HG02938 (cell line): ENCODE measurements at regions not wholly inside any gene's neighbourhood (a gene's known extent, or its start where the extent isn't known, plus 50 kb on each side); places are given as distances from the start of the nearest gene placed in this dataset.

ENCODE experiments used
- ATAC-seq: cut with Tn5 transposase; IDR thresholded peaks from one replicate; pipeline ENCODE4 v1.9.1; 2021; ENCODE audit warnings: mild to moderate bottlenecking, moderate library complexity; ENCODE audit not compliant: unreplicated experiment

DNA sequence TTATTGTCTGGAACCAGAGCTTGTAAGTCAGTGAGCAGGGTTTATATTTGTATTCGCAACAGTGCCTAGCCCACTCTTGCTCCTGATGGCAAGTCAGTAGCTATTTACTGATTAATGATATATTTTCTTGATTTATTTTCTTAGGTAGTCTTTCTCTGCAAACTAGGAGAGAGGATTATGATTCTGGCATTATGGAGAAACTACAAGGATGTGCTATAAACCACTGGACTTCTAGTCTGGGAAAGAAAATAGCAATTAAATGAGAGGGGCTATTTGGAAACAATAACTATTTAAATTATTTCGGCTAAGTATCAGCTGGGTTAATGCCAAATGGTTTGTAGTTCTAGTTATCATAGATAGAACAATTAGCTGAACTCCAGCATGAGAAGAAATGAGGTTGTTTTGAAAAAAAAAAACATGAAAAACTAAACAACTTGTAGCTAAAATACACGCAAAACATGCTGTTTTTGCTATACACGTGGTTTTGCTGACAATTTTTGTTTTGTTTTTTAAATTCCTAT, 304.9 kb upstream of the TCF21 start:
- no peak for ATAC-seq

DNA sequence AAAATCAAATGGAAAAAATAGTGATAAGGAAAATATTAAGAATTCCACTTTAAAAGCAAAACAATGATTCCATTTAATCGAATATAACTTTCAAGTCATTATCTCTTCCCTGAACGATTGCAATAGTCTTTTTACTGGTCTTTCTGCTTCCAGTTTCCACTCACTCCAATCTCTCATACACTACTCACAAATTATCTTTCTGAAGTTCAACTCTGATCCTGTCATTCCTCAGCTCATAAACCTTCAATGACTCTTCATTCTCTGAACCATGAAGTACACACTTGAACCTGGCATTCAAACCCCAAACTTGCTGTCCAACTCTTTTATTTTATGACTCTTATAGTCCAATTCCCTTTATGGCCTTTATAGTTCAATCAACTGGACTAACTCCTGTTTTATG, 304.1 kb upstream of the TCF21 start:
- ATAC-seq = no peak

DNA sequence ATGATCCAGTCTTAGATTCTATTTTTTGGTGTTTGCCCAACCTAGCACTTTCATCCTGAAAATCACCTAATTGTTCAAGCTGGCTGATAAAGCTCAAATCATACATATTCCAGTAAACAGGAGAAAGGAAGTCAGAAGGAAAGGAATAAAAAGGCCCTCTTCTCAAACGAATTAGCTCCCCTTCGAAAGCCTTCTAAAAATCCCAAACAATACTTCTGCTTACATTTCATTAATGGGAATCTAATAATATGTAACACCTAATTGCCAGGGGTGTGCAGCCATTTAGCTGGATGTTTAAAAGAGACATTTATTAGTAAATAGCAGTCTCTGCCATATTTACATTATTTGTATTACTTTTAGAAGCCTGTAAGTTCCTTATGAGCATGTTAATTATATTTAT, 302.9 kb upstream of the TCF21 start:
- ATAC-seq = no peak

DNA sequence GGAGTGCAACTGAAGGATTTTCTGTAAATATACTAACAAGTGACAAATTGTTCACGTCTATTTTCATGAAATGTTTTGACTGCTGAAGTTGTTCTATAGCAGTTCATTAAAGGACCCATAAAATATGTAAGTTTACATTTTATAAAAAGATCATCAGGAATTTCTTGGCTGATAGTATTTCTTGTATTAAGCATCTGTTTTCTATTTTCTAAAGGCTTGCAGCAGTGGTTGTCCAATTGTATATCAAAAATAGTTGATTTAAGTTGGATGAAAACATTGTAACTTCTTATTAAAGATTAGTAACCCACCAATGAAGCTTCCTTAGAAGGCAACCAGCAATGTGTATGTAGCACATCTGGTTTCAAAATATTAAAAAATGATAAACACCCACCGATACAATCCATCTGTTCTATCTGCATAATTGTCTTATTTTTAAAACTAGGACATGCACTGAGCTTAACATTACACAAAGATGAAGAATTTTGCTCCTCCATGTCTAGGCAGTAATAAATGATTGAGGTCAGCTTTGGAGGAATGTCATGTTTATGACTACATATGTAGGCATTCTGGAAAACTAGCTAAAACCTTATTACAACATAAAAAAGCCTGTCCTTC, 301.3 kb upstream of the TCF21 start:
- ATAC-seq = no peak

DNA sequence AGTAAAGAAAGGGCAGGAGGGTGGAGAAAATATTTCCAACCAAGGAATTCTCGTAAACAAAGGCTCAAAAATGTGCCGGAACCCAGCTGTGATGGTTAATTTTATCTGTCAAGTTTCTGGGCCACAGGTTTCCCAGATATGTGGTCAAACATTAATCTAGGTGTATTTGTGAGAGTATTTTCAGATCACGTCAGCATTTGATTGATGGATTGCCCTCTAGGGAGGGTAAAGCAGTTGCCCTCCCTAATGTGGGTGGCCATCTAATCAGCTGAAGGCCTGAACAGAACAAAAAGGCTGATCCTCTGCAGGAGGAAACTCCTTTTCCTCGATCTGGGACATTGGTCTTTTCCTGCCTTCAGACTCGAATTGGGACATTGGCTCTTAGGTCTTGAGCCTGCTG, 298.7 kb upstream of the TCF21 start:
- ATAC-seq = no peak

DNA sequence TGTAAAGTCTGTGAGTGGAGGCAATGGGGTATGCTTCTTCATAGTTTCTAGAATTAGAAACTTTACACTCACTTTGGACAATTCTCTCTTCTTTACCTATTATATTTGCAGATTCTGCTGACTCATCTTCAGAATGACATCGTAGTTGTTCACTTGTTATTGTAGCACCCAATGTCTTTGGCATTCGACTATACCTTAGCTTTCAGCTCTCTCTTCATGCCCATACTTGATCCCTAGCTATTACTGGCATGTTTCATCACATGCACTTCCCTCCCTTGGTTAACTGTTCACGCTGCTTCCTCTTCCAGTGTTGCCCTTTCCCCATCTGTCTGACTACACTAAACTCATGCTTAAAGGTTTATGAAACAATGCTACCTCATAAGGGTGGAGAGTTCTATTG, 298.1 kb upstream of the TCF21 start:
- ATAC-seq = no peak

DNA sequence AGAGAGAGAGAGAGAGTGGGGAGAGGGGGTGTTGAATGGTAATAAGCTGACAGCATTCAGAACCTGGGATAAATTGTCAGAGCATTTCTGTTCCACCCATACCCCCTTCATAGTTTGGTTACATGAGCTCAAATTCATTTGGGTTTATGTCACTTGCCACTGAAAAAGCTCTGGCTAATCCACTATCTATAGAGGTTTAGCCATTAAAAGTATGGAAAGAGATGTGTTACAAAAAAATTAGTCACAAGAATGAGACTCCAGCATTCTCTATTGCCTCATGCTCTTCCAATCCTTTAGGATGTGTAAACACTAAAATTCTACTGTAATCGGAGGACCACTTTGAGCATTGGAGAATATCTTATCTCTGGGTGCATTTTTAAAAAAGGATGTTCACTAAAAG, 297.6 kb upstream of the TCF21 start:
- ATAC-seq = no peak

DNA sequence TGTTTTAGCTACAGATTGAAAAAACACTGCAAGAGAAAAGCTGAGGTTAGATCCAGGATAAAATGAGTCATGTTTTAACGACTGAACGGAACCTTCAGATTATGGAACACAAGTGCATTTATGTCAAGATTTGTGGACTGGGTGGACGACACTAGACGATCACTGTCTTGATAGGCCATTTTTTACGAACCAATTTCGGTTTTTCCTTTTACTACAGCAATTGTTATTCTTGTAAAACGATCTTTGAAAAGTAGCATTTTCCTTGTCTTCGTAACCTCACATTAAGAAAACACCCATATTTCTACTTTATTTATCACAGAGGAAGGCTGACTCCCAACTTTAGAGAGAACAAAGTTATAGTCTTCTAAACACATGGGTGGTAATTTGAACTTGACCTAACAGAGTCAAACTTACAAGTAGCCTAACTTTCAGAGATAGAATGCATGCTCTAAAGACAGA, 294.2 kb upstream of the TCF21 start:
- no peak for ATAC-seq

DNA sequence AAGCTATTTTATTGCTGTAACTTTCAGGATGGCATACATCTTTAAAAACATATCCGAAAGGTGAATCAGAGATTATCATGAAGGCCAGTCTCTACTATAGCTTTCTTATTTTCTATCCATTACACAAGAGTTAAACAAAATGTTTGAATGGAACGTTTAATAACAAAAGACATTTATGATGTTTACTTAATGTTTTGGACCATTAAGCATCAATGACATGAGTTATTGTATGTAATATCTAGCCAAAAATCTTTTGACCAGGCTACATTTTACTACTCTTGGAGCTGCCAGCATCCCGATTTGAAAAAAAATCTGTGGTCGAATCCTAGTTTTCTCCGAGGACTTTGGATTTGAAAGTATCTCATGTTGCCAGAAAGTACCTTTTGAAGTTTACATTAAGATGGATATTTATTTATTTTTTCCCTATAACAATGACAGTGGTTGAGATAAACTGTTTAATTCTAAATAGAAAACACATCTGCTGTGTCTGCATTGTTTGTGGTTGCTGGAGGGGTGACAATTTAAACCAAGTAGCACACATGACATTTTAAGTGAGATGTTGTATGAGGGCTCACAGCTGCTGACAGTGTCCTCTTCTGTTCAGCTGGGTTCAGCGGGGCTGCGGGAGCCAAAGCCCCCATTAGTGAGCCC, 293.7 kb upstream of the TCF21 start:
- no peak for ATAC-seq

DNA sequence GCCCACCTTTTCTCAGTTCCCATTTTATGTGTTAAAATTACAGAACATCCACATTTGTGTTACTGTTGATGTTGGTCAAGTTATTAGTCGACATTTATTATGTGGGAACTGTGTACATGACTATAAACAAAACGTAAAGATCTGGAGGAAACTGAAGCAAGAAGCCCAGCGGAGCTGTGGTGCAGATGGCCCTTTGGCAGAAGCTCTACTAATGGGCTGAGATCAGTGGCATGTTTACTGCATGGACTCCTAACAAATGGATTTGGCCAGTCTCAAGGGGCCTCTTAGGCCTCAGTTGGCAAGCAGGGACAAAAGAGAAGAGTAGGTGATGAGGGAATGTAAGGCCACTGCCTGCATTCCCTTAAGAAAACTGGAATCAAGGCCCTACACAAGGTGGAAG, 282.1 kb upstream of the TCF21 start:
- ATAC-seq = no peak

DNA sequence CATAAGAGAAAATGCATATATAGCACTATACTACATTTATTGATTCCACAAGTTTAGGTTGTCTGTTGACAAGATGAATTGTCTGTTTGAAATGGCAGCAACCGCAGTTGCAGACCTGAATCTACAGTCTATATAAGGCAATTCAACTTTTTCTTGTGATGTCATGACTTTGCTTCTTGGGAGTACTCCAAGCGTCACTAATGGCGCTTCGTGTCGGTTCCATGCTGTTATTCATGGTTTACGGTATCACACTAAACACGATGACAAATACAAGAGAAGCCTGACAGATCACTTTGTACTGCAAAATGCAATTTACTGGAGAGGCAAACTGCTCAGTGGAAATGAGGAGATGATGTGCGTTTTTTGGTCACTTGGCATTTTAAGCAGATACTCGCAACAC, 280.3 kb upstream of the TCF21 start:
- ATAC-seq = no peak

DNA sequence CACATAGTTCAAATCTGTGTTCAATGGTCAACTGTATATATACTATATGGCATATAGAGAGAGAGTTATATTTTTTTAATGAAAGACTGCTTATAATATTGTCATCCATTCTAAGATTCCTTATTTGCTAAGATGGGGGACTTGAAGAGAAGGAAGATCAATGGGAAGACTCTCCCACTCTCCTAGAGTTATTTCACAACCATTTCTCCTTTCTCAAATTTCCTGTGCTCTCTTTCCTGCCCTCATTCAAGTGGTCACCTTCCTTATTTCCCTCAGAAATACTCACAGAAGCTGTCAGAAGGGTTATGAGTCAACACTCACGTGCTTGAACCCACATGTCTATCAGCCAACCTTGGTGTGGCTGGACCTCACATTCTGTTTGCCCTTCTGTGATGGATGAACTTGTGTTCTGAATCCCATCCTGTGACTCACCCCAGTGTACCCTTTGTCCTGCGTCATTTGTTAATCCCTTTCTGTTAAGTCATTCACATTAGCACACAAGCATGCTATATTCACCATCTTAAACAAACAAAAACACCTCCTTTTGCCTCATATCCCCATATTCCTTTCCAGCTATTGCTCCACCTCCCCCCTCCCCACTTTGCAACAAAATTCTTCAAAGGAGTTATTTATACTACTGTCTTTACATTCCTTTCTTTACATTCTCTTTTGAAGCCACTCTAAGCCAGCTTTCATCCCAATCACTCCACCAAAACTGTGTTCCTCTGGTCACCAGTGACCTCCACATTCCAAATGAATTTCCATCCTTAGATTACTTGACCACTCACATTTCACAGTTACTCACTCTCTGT, 279.3 kb upstream of the TCF21 start:
- no peak for ATAC-seq

DNA sequence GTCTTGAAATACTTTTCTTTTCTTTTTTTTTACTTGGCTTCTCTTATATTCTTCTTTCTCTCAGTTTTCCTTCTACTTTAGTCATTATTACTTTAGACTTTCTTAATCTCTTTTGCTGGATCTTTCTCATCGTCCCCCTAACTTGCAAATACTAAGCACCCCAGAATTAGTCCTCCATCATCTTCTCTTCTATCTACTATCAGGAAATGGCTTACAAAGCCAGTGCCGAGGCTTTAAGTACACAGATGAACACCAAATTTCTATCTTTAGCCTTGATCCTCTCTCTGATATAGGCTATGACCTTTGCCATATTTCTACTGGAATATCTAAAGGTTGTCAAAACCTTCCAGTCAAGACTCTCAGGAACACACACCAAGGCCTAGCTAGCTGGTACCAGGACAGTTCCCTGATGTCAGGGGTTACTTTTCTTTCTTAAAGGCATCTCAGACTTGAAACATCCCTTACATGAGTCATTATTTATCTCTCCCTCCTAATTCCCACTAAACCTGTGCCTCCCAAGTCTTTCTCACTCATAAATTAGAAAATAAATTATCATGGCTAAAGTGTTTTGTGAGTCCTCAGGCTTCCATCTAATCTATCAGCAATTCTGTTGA, 278.6 kb upstream of the TCF21 start:
- no peak for ATAC-seq

DNA sequence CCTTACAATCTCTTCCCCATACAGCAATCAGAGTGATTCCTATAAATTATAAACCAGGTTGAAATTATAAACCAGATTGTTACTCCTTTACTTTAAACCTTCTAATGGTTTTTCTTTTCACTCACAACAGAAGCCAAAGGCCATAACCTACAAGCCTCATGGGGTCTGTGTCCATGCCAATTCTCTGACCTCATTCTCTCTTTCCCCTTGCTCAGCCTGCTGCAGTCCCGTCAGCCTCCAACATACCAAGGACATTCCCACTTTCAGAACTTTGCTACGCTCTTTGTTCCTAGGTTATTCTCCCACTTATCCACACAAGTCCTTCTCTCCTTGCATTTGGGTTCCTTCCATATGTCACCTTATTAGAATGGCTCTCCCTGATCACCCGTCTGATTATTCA, 277.9 kb upstream of the TCF21 start:
- ATAC-seq = no peak

DNA sequence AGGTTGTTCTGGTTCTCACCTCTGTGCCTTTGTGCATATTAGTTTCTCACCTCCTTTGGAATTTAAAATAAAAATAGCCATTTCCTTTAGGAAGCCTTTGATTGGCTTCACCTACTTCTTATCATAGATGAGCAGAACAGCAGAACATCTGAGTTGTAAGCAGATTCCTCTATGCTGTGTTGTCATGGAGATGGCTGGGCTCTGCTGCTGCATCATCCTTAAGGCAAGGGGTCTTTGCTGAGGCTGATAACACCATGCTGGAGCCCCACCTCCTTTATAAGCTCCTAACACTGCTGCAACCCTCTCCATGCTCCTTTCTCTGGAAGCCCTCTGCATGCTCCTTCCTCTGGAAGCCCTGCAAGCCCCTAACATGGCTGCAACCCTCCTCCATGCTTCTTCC, 276.5 kb upstream of the TCF21 start:
- ATAC-seq = no peak

DNA sequence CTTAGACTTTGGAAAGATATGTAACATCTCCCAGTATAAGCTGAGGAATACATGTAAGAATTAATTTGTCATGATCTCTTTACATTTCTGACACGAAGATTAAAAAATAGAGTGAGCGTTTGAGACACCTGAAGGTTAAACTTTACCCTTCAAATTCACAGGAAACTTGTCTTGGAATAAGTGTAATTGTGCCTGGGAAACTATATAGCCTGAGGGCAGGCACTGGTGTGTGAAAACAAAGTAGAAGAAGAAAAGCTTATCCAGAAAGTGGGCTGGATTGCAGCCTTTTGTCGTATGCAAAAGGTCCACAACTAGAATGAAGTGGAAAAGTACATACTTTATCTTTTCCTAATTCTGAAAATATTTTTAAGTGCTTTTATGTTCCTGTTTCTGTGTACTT, 275.7 kb upstream of the TCF21 start:
- no peak for ATAC-seq

DNA sequence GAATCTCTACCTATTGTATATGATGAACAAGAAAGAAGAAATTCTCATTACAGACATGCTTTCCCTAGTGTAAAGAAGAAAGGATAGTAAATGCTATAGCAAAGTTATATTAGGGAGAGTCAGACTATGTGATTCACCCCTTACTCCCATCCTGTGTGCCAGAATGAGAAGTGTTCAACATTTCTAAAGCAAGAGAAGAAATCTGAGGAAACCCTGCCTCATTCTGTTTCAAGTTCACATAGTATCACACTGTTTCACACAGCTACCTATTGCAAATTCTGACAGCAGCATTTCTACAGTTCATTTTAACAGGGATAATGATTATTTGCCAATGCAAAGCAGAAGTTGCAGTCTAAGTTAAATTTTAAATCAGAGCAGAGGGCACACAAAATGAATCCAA, 267.2 kb upstream of the TCF21 start:
- no peak for ATAC-seq

DNA sequence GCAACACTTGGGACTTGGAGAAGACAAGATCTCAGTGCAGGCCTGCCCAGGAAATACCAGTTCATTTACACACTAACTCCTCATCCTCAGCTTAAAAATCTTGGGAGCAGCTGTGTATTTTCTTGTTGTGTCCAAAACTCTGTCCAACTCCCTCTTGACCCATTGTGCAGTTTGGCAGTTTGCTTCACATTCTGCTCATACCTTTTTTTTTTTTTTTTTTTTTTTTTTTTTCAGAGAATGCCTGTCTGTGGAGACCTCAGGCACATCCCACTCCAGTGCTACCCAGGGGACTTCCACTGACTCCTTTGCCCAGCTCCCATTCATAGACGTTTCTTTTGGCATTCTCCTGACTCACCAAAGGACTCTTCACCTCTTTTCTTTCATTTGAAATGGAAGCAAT, 265.8 kb upstream of the TCF21 start:
- no peak for ATAC-seq

DNA sequence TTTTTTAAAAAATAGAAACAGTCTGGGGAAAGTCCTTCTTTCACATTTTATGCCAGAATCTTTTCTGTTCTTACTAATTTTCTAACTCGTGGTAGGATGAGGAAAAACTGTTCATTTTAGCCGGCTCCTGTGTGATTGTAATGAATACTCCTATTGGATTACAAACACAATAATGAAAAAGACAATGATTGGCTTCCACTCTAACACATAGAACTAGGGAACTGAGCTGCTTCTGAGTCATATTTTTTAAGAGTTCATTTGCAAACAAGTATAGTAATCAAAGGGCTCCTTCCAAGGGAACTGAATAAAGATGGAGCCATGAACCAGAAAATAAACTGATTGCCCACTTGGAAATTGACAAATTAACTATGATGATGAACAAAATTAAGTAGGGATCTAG, 265.3 kb upstream of the TCF21 start:
- ATAC-seq = no peak

DNA sequence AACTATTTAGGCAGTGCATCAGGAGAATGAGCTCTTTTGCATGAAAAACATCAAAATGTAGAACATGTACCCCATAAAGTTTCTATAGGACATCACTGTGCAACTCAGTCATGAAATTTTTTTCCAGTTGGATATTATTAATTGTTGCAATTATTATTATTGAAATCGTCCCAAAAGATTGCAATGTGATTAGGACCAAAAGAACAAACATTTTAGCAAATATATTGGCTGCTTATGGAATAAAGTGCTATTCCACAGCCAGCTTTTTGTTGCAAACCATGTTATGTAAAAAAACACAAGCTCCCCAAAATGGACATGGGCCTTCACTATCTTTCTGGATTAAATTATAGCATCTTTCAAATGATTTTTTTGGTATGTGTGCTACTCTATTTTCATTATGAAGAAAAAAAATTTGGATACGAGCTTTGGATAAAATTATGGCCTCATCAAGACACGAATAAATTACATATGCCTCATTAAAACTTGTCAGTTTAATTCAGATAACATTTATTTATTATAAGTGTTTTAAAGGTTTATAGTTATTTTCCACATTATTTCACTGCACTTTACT, 262.7 kb upstream of the TCF21 start:
- no peak for ATAC-seq

DNA sequence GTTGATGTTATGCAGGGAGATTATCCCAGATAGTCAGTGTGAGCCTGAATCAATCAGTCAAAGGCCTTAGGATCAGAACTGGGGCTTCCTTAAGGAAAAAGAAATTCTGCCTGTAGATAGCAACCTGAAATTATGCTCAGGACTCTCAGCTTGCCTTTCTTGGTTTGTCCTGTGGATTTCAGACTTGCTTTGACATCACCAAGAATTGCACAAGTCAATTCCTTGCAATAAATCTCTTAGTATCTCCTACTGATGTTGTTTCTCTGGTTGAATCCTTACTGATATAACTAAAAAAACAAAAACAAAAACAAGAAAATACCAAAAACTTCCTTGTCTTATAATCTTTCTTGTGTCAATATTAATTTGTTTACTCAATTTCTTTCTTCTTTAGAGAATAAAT, 258.9 kb upstream of the TCF21 start:
- ATAC-seq = no peak
